Right kidney (tissue), 1 donor: ENCODE measurements at regions not wholly inside any gene's neighbourhood (a gene's known extent, or its start where the extent isn't known, plus 50 kb on each side); places are given as distances from the start of the nearest gene placed in this dataset.

Experiments
- DNase-seq: peaks from one replicate; pipeline ENCODE4 v3.0.0-alpha.2; 2016

DNA sequence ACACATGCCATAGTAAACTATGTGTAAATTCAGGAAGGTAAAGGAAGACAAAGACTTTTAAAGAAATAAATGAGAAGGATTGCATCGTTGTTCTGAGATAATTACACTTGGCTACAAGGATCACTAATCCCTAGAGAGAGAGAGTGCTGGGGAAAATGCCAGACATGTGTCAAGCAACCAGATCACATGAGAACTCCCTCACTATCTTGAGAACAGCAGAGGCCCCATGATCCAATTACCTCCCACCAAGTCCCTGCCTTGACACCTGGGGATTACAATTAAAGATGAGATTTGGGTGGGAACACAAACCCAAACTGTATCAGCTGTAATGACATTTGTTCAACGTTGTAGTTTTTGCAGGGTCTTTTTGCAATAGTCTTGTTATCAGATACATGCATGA lies 1600.9 kb upstream of the MIR17HG start:
- DNase-seq: no peak

DNA sequence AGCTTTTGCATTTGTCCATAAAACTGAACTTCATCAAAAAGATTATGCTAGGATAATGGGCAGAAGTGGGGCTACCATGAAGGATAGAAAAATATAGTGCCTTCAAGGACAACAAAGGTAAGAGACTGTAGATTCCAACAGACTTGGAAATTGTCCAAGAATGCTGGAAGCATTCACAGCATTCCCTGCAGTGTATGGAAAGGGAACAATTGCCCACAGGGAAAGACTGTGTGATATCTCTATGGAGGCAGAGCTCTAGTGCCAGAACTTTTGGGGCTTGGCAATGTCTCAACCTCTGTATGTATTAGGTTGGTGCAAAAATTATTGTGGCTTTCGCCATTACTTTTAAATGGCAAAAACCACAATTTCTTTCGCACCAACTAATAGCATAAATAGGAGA lies 1598.8 kb upstream of the MIR17HG start:
- DNase-seq: no peak

DNA sequence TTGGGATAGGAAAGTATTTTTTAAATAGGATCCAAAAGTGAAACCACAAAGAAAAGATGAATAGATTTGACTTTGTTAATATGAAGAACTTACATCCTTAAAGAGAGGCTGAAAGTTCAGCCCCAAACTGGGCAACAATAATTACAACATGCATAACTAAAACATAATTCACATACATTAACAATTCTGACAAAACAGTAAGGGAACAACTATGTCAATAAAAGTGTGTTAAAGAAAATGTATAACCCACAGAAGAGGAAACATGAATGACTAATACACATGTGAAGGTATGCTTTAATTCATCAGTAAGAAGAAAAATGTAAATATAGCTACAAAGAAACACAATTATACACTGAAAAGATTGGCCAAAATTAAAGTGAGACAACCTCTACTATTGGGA lies 1597.6 kb upstream of the MIR17HG start:
- DNase-seq: no peak

DNA sequence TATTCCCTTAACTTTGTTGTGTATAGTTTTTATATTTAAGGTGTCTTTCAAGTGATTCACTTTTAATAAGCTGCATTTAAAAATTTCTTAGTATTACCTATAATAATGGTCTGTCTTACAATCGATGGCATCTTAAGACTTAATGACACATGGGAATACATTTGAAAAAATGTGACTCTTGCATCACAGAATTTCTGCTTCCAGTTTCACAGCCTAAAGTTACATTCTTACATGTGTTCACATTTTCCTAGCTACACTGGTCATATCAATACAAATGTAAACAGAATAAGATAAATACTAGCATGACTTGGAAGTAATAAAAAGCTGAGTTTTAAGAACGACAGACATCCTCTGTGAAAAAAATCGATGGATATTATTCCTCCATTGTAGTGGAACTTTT lies 1597.1 kb upstream of the MIR17HG start:
- DNase-seq: no peak

DNA sequence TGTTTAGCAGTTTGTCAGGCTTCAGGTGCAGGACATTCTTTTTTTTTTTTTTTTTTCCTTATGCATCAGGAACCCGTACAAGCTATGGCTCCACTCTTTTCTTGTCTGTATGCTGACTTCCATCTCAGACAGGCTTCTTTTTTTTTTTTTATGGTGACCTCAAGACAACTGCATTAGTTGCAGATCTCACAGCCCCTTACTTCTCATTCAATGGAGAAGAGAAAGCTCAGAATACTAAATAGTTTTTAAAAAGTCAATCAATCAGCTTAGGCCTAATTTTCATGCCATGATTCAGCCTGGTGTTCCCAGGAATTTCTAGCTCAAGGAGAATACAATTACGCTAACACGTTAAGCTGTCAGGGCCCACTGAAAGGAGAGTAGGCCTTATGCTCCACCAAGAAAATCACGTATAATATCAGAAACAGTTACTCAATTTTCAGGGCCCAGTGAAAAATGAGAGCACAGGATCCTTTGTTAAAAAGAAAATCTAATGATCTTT lies 1596.0 kb upstream of the MIR17HG start:
- DNase-seq: no peak

DNA sequence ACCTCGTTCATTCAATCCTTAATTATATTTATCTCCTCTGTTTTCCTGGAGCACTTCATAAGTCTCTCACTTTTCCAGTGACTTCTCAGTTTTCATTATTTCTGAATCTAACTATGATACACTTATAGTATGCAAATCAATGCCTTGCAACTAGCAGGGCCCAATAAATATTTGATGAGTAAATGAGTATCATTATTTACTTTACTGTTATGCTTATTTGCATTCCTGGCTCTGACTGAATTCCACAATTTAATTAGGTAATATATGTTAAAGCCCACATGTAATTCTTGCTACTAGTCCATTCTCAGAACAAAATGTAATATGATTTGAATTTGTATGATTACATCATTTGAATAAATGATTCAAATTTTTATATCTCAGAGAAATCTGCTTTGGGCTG lies 1595.1 kb upstream of the MIR17HG start:
- DNase-seq: no peak

DNA sequence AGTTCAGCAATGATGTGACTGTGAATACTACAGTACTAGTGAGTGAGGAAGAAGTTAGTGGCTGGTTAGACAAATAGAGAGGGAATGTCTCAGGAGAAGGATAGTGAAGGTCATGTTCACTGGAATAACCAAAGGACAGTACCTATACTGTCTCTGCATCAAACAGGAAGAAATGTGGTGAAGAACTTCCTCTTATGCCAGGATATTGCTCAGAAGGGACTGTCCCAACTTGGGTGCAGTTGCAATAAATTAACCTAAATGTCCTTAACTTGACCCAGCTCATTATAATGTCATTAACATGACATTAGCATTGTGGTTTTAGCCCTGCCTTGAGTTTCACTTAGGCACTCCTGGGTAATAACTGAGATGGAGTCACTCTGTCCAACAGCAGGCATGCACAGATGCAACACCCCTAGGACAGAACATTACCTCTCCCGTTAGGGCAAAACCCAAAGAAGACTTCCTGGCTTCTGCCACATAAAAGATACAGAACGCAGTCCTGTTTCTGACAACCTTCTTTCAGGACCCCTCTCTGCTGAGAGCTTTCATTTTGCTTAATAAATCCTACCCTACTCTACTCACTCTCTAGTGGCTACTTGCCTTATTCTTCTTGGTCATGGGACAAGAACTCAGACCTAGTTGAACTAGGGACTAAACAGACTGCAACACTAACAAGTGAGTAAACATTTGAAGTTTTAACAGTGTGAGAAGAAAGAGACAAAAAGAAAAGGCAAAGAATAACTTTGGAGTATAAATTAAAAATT lies 1591.6 kb upstream of the MIR17HG start:
- no peak for DNase-seq

DNA sequence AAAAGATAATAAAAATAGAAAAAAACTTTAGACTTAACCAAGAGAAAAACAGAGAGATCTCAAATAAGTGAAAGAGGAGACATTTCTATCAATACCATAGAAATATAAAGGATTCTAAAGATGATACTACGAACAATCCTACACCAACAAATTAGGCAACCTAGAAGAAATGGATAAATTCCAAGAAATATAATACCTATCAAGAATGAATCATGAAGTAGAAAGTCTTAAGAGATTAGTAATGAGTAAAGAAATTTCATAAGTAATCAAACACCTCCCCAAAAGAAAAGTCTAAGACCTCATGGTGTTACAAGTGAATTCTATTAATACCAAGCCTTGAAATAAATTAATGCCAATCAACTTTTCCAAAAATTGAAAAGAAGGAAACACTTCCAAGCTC lies 1584.5 kb upstream of the MIR17HG start:
- DNase-seq: no peak

DNA sequence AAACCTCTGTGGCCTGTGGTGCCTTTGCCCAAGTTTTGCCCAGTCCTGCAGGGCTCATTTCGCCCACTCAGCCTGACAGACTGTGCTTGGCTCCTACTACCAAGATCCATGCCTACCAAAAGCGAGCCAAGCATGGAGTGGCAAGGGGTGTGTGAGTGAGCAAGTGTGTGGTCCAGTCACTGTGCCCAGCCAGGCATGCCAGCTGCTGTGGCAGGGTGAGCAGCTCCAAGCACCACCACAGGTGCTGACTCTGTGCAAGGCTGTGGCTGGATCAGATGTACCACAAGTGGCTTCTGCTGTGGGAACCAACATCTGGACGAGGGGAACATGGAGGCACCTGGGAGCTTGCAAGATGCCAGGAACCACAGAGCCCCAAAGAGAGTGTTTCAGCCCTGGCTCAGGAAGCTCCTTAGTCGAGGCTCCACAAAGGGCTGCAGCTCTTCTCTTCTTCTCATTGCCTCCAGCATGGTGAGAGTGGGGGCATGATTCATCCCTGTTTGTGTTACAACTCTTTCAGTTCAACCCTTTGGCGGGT lies 1564.2 kb upstream of the MIR17HG start:
- no peak for DNase-seq

DNA sequence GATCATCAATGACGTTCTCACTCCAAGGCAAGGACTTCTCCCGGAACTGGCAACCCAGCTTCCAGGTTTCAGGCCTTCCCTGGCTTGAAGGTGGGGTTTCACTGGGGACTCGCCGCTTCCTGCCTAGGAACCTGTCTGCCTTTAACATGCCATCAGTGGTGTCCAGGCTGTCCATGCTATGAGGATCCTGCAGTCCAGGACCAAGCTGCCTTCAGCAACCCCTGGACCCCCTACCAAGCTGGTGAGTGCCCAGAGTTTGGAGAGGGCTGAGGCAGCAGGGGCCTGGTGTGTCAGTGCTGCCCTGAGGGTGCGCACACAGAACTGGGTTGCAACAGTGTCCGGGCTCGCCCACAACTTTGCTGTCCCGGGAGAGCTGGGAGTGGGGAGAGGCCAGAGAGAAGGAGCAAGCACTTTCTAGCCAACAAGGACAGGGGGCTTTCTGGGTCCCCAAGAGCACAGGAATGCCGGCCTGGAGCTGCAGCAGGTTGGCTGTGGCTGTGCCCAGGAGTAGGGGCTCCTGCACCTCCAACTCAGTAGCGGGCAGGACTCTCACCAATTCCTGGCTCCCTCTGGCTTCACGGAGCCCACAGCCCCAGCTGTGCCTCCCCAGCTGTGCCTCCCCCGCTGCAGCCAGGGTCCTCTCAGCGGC lies 1563.2 kb upstream of the MIR17HG start:
- no peak for DNase-seq

DNA sequence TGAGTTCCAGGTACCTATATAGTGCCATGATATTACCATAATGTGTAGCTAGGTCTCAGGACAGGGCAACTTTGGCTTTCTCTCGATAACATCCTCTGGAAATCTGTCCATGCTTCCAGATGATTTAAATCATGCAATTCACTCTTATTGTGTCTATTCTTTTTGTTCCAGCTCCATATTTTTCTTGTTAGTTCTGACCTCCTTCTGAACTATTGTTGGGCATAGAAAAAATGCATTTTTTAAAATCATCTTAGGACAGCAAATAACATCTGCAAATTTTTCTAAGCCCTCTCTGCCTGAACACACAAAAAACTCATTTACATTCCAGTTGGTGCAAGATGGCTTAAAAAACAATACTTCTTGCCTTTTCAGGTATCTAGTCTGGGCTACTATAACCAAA lies 1561.0 kb upstream of the MIR17HG start:
- DNase-seq: no peak

DNA sequence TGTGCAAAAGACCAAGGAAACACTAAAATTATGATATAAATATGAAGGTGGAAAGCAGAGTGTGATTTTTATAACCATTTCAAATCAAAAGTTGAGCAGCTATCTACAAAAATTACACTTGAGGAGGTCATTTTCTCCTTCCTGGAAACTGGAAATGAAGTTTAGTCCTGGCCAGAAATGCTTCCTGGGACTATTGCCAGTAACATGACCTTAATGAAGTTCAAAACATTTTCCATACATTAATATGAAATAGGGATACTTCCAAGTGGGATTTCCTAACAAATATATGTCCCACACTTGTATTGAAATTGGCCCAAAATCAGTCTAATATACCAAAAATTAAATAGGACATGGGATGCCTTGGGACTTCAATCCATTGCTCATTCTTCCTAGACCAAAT lies 1556.8 kb upstream of the MIR17HG start:
- DNase-seq: no peak

DNA sequence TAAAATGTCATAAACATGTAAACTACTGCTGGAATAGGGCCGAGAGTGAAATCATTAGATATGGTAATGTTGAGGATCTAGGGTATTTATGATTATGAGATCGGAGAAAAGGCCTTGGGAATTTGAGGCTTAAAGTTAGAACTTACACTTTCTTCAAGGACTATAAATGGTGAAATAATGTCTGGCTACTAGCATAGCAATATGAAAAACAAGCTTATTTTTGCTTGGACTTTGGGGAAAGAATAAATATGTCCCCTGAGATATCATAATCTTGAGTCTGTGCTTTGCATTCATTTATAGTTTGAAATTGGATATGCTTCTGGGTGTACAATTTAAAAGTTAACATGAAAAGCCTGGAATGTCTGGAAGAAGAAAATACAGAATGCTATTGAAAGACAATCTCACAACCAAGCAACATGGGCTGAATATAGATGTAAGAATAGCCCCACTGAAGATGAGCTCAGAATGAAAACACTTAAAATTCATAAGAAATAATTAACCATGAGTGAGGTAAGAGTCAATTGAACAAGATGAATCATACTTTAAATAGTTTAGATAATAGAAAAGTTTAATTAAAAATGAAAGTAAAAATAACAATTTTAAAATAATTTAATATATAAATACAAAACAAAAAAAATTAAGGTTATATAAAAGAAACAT lies 1555.4 kb upstream of the MIR17HG start:
- no peak for DNase-seq

DNA sequence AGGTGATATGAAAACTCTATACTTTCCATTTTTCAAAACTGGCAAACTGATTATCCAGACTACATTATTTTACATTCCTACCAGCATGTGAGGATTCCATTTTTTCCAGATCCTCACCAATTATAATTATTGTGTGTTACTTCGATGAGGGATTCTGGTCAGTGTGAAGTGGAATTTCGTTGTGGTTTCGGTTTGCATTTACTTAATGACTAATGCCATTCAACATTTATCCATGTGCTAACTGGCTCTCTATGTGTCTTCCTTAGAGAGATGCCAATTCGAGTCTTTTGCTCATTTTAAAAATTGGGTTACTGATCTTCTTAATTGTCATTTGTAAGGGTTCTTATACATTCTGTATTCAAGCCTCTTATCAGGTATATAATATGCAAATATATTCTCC lies 1551.3 kb upstream of the MIR17HG start:
- no peak for DNase-seq

DNA sequence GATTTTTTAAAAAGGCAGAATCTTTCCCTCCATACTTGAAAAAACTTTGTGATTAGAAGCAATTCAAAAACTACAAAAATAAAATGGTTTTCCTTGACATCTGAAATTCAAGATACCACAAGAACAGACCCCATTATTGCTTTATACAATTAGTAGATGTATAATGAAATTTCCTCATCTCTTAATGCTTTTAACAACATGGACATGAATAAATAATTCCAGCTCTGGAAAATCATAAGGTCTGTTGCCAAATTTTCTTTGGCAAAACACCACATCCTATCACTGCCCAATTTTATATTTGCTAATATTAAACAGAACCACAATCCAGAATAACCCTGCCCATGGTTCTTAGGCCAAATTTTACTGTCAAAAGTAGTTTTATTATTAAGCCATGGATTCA lies 1543.6 kb upstream of the MIR17HG start:
- DNase-seq: no peak

DNA sequence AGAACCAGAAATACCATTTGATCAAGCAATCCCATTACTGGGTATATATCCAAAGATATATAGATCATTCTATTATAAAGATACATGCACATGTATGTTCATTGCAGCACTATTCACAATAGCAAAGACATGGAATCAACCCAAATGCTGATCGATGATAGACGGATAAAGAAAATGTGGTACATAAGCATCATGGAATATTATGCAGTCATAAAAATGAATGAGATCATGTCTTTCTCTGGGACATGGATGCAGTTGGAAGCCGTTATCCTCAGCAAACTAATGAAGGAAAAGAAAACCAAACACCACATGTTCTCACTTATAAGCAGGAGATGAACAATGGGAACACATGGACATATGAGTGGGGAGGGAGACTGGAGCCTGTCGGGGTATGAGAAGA lies 1540.9 kb upstream of the MIR17HG start:
- no peak for DNase-seq

DNA sequence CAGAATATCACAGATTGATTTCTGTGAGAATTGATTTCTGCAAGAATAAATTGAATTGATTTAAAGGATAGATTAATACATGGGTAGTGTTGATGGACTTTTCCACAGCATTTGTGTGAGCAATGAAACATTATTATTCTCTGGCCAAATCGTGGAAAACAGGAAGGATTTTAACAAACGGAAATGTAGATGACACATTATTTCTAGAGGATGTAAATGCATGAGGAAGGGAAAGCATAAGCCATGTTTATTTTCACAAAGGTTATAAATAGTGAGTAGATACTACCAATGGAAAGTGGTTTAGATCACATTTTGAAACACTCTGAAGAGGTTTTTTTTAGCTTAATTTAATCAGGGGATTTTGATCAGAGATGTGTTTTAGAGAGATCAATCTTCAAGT lies 1534.6 kb upstream of the MIR17HG start:
- DNase-seq: no peak

DNA sequence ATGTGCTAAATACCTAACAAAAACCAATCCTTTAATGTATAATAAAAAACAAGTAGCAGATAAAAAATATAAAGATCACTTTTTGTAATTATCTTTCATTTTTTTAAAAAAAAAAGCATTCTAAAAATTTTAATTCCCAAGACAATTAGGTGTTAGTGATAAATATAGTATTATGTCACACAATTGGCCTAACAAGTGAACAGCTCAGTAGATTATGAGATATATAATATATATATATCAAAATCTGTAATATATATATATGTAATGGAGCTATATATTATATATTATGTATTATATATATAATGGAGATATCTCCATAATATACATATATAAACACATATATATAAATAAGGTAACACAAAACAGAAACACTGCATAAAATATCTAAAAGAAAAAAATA lies 1531.1 kb upstream of the MIR17HG start:
- no peak for DNase-seq

DNA sequence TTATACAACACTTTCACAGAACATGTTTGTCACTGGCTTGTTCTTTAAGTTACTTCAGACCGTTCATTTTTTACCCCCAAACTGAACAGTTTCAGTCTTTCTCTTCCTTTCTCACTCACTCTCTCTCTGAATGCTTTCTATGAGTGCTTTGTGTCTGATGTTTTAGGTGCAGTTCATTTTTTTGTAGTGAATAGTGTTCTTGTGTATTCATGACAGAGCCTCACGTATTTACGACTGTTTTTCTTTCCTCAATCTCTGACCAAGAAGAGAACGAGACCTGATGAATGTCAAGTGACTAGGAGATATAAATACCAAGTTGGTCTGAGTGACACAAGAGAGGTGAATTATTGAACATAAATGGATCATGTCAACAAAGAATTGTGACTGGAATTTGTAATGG lies 1525.0 kb upstream of the MIR17HG start:
- no peak for DNase-seq

DNA sequence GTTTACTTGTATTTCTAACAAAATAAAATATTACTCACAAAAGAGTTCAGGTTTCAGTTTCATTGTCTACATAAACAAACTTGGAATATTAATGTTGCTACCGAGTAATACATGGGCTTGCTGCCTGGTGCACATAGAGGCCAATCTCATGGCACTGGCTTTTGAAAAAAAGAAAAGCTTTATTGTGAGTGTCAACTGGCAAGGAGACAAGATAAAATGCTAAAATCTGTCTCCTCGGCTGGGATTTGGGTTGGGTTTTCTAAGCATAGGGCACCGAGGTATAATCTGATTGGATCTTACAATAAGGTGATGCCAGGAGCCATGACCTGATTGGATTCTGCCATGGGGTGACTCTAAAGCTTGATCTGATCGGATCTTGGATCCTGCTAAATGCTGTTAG lies 1519.9 kb upstream of the MIR17HG start:
- DNase-seq: no peak

DNA sequence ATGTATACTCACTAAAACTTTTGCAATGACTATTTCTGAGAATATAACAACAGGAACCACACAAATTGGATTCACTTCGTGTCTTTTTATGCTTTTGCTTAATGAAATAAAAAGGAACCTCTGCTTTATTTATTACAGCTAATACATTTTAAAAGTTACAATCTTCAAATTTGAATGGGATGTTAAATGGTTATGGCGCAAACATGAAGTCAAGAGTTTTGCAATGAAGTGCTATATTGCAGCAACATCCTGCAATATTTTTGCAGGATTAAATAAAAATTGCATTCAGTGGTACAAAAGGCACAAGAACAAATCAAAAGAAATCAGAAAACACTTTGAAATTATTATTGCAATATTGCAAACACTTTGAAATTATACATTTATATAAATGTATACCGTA lies 1519.0 kb upstream of the MIR17HG start:
- DNase-seq: no peak

DNA sequence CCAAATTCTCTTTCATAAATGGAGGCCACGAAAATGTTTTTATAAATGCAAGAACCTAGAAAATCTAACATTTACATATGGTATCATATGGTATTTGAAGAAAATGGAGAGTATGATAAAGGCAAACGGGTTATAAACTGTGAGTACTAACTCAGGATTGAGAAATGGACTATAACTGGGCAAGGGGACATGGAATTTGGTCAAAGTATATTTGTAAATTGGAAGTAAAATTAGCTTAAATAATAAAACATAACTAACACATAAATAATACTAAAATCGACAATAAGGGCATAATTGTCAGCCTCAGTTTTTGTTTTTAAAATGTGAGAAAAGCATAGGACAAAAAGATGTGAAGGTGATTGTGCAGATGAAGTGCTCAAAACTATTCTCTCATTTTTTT lies 1516.3 kb upstream of the MIR17HG start:
- DNase-seq: no peak

DNA sequence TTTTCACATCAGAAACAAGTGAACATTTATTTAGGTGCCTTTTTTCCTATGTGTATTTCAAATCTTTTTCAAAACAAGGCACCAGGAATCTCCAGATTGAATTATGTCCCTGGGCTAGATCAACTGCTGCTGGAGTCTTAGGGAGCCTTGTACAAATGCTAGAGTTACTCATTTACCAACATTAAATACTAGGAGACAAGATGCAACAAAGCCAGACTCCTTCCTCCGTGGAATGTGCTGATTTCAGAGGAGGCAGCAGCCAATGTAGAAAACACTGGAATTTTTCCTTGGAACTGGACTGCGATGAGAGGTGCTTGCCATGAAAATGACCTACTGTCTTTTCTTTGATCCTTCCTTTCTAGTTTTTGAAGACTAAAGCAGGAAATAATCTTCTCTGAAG lies 1514.7 kb upstream of the MIR17HG start:
- DNase-seq: peak; percentile 4

DNA sequence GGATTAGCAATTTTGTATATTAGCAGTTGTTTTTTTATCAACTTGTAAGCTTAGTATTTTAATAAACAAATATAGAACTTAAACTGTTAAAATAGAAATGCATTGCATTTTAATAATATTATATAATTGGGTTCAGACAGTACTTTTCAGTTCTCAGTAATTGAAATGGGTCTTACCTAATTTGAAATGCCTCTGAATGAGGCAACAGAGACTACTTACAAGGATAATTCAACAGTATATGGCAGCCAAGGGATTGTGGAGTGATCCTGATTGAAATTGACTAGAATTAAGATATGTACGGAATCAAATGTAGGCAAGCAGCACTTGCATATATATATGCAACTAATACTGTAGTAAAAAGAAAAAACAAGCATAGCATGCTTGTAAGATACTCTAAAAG lies 1503.9 kb upstream of the MIR17HG start:
- no peak for DNase-seq
